ENCODE measurements at regions not wholly inside any gene's neighbourhood (a gene's known extent, or its start where the extent isn't known, plus 50 kb on each side); places are given as distances from the start of the nearest gene placed in this dataset.

DNA sequence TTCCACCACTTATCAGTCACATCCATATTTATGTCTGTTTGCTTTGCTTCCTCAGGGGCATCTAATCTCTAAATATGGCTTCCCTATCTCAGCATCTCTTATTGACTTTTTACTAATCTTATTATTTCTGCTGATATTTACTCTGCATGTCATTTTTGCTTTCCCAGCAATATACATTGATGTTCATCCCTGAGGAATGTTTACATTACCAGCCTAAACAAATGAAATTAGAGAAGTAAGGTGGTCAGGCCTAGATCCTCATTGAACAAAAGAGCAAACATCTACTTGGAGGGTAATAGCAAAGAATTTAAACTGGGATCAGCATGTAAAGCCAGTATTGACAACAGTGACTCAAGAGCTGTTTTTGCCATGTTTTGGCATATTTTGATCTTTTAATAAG lies 546.4 kb downstream of the MMUT start:
- no peak for TF ChIP-seq POLR2A (IDR thresholded peaks at IDR 0.05; ENCODE audit: low read depth, low read length)
- no peak for TF ChIP-seq POLR2AphosphoS5 (IDR thresholded peaks at IDR 0.05; ENCODE audit: low read depth, low read length)
- TF ChIP-seq TAF1 (IDR thresholded peaks at IDR 0.05; ENCODE audit: borderline replicate concordance, low read depth, low read length), result no peak
